Esophagus squamous epithelium (tissue), 5 donors: ENCODE measurements at regions not wholly inside any gene's neighbourhood (a gene's known extent, or its start where the extent isn't known, plus 50 kb on each side); places are given as distances from the start of the nearest gene placed in this dataset.

Experiments
- DNase-seq: peaks from one replicate; lab custom pipeline; 2025; lab: John Stamatoyannopoulos, UW
- H3K27ac ChIP-seq, 4 donors: fragments of 200-600 bp; sonication (generic); one replicate each; pipeline ENCODE4 v1.5.1; 2016 to 2019; ENCODE audit warnings: mild to moderate bottlenecking in 1 of 4
- H3K27me3 ChIP-seq, 4 donors: fragments of 200-600 bp; sonication (generic); 1 replicate in 3 of 4; 2 replicates in 1 of 4; pipeline versions ENCODE4 v1.5.1 to v1.6.0; 2017 to 2021; ENCODE audit warnings: antibody characterized with exemption in 1 of 4
- H3K36me3 ChIP-seq, 3 donors: fragments of 200-600 bp; sonication (generic); one replicate each; pipeline ENCODE4 v1.5.1; 2016 to 2019
- H3K4me1 ChIP-seq, 3 donors: fragments of 200-600 bp; sonication (generic); one replicate each; pipeline ENCODE4 v1.5.1; 2017 to 2019
- H3K4me3 ChIP-seq, 4 donors: fragments of 200-600 bp; sonication (generic); 1 replicate in 3 of 4; 2 replicates in 1 of 4; pipeline ENCODE4 v1.5.1; 2016 to 2019; ENCODE audit warnings: mild to moderate bottlenecking in 2 of 4, moderate library complexity in 1 of 4
- H3K9me3 ChIP-seq, 3 donors: fragments of 200-600 bp; sonication (generic); one replicate each; pipeline ENCODE4 v1.5.1; 2016 to 2019
- CTCF ChIP-seq, 6 experiments: fragments of 450-650 bp in 4 of 6; fragments of 200-600 bp in 2 of 6; sonication (generic) in 2 of 6; IDR thresholded peaks; one replicate each; pipeline ENCODE4 v1.5.1; 2016 to 2019; ENCODE audit warnings: antibody characterized with exemption in 6 of 6, mild to moderate bottlenecking in 4 of 6, moderate library complexity in 4 of 6
- POLR2A ChIP-seq, 4 donors: fragments of 450-650 bp; IDR thresholded peaks; one replicate each; pipeline ENCODE4 v1.6.1; 2017; ENCODE audit warnings: antibody characterized with exemption in 4 of 4, mild to moderate bottlenecking in 4 of 4, moderate library complexity in 3 of 4
- WGBS, 2 donors: methylation state at CpG; one replicate each; pipeline ENCODE4 v1.1.5; 2018; 5-methylcytosine and 5-hydroxymethylcytosine counted together
- intact Hi-C: fragments of 100-400 bp; cut with DNase I; formaldehyde crosslinking; loops from one replicate; pipeline ENCODE4 v1.15.0; 2022
- donor health status: DM: yes; HTN: yes; CAD: no.

- H3K9me3 ChIP-seq: no peaks in the 10 kb centered on the region
- no peaks in the 10 kb centered on the region for H3K27me3 ChIP-seq
- TF ChIP-seq POLR2A (IDR thresholded peaks at IDR 0.05) (no peak), CTCF (IDR thresholded peaks at IDR 0.05) (no peak)
- intact Hi-C loops: loop anchor here (5.0 kb wide), 1 partner anchor 93 kb away; no protein-coding TSS in a partner anchor
- WGBS, 2 donors: 40% methylated on average over 1 of the region's 9 CpGs; no CpG with 5 or more reads in 1 of the 2 donors
- H3K27ac ChIP-seq: peak overlapping the region; percentile 72 to 94 (median 90)
- H3K36me3 ChIP-seq: no peaks in the 10 kb centered on the region
- H3K4me1 ChIP-seq: peaks cover 95 to 100% (median 97%) of the 10 kb centered on the region in 3 donors
- DNase-seq: no peak
- H3K4me3 ChIP-seq: no peak overlapping the region
These were observed 284.6 kb downstream of the SEC14L1 start for GRCh38 chr17:77425348-77425747.

GRCh38 chr17:77425791-77426641 is 285.2 kb downstream of the SEC14L1 start:
- no peak for DNase-seq
- no peaks in the 10 kb centered on the region for H3K36me3 ChIP-seq
- H3K27me3 ChIP-seq: no peaks in the 10 kb centered on the region
- peak in 1 of 4 donors; percentile 29 for TF ChIP-seq POLR2A (IDR thresholded peaks at IDR 0.05)
- TF ChIP-seq CTCF (IDR thresholded peaks at IDR 0.05): no peak
- H3K4me1 ChIP-seq: peaks cover 95 to 100% (median 97%) of the 10 kb centered on the region in 3 donors
- H3K27ac ChIP-seq: peak overlapping the region; percentile 72 to 94 (median 90)
- intact Hi-C loops: loop anchor here (5.0 kb wide), 1 partner anchor 94 kb away; no protein-coding TSS in a partner anchor
- peak overlapping the region in 1 of 4 donors; percentile 5 for H3K4me3 ChIP-seq
- H3K9me3 ChIP-seq: no peaks in the 10 kb centered on the region
- 7 to 36% methylated on average over 3 to 6 of the region's 23 CpGs for WGBS, 2 donors

GRCh38 chr17:77426676-77427386 is 286.1 kb downstream of the SEC14L1 start:
- no peak for TF ChIP-seq POLR2A (IDR thresholded peaks at IDR 0.05)
- no peak for TF ChIP-seq CTCF (IDR thresholded peaks at IDR 0.05)
- 37 to 58% methylated on average over 9 to 10 of the region's 11 CpGs for WGBS, 2 donors
- Histone ChIP-seq H3K27ac (peak overlapping the region; percentile 72 to 94 (median 90)), H3K4me3 (no peak overlapping the region), H3K9me3 (no peaks in the 10 kb centered on the region), H3K4me1 (peaks cover 88 to 100% (median 89%) of the 10 kb centered on the region in 3 donors), H3K36me3 (no peaks in the 10 kb centered on the region), H3K27me3 (no peaks in the 10 kb centered on the region)
- intact Hi-C loops: loop anchor here (5.0 kb wide), 1 partner anchor 95 kb away; no protein-coding TSS in a partner anchor
- DNase-seq: no peak

- intact Hi-C loops: loop anchor here (5.0 kb wide), 1 partner anchor 95 kb away; no protein-coding TSS in a partner anchor
- no peaks in the 10 kb centered on the region for H3K9me3 ChIP-seq
- H3K4me3 ChIP-seq: no peak overlapping the region
- WGBS, 2 donors: 27 to 30% methylated on average over 4 to 8 of the region's 14 CpGs
- peaks cover 81 to 100% (median 84%) of the 10 kb centered on the region in 3 donors for H3K4me1 ChIP-seq
- H3K27ac ChIP-seq: peak overlapping the region; percentile 72 to 94 (median 90)
- no peak for DNase-seq
- TF ChIP-seq CTCF (IDR thresholded peaks at IDR 0.05) (no peak), POLR2A (IDR thresholded peaks at IDR 0.05) (no peak)
- H3K36me3 ChIP-seq: no peaks in the 10 kb centered on the region
- H3K27me3 ChIP-seq: no peaks in the 10 kb centered on the region
These were observed 286.7 kb downstream of the SEC14L1 start for GRCh38 chr17:77427391-77427991.
